ENCODE measurements at regions not wholly inside any gene's neighbourhood (a gene's known extent, or its start where the extent isn't known, plus 50 kb on each side); places are given as distances from the start of the nearest gene placed in this dataset.

- TF ChIP-seq CTCF (conservative IDR thresholded peaks at IDR 0.05; ENCODE audit: low read depth in 2 of 2) (no peak), REST (IDR thresholded peaks at IDR 0.05; ENCODE audit: unreplicated experiment) (no peak), ZNF462 (CRISPR knock-in tag; IDR thresholded peaks at IDR 0.05) (no peak), EZH2phosphoT487 (IDR thresholded peaks at IDR 0.05; ENCODE audit: unreplicated experiment) (no peak), EZH2 (IDR thresholded peaks at IDR 0.05; ENCODE audit: low read depth, unreplicated experiment) (no peak), JUNB (IDR thresholded peaks at IDR 0.05; ENCODE audit: unreplicated experiment) (no peak), POLR2AphosphoS5 (IDR thresholded peaks at IDR 0.05; ENCODE audit: low read depth) (no peak), NANOG (IDR thresholded peaks at IDR 0.05; ENCODE audit: borderline replicate concordance) (no peak), ETS1 (IDR thresholded peaks at IDR 0.05) (no peak), ZNF331 (CRISPR knock-in tag; IDR thresholded peaks at IDR 0.05; ENCODE audit: low read depth) (no peak), CREB1 (CRISPR knock-in tag; IDR thresholded peaks at IDR 0.05; ENCODE audit: low read depth) (no peak), ZNF114 (CRISPR knock-in tag; IDR thresholded peaks at IDR 0.05) (no peak)
These were observed 73.9 kb downstream of the EBNA1BP2 start for GRCh38 chr1:43098200-43098599.
